Upper lobe of right lung (tissue), 1 donor: ENCODE measurements at regions not wholly inside any gene's neighbourhood (a gene's known extent, or its start where the extent isn't known, plus 50 kb on each side); places are given as distances from the start of the nearest gene placed in this dataset.
"Not testable (repeated sequence)": the region's sequence is repeated elsewhere in the genome, so short reads cannot be mapped to it uniquely, and the experiment has no call there.

Experiments used
- ATAC-seq: fragments of 200-7000 bp; cut with Tn5 transposase; one replicate; pipeline ENCODE4 v1.9.1; 2020; ENCODE audit warnings: mild to moderate bottlenecking, moderate library complexity
- DNase-seq: peaks from one replicate; pipeline ENCODE4 v3.0.0-alpha.2; 2020
- H3K27ac ChIP-seq: fragments of 200-600 bp; one replicate; pipeline ENCODE4 v1.8.0; 2022
- H3K27me3 ChIP-seq: fragments of 200-600 bp; one replicate; pipeline ENCODE4 v1.8.0; 2022; ENCODE audit warnings: mild to moderate bottlenecking
- H3K36me3 ChIP-seq: fragments of 200-600 bp; one replicate; pipeline ENCODE4 v1.8.0; 2022
- H3K4me1 ChIP-seq: fragments of 200-600 bp; one replicate; pipeline ENCODE4 v1.8.0; 2022
- H3K4me3 ChIP-seq: fragments of 200-600 bp; one replicate; pipeline ENCODE4 v1.8.0; 2022; ENCODE audit warnings: mild to moderate bottlenecking
- H3K9me3 ChIP-seq: fragments of 200-600 bp; one replicate; pipeline ENCODE4 v1.8.0; 2022
- intact Hi-C: fragments of 100-400 bp; cut with DNase I; formaldehyde crosslinking; loops from one replicate; pipeline ENCODE4 v1.11.0; 2022
- donor health status: DM: no; HTN: yes; CAD: no; lungs with severe emphysema.

GRCh38 chr1:804378-805115 lies 118.1 kb upstream of the OR4F16 start:
- ATAC-seq = peak; percentile 82
- DNase-seq, H3K4me3 ChIP-seq, H3K27ac ChIP-seq, H3K36me3 ChIP-seq, H3K4me1 ChIP-seq, intact Hi-C loops, H3K27me3 ChIP-seq, H3K9me3 ChIP-seq: not testable (repeated sequence)

- H3K27me3 ChIP-seq, H3K36me3 ChIP-seq, ATAC-seq, H3K4me3 ChIP-seq, H3K4me1 ChIP-seq, intact Hi-C loops, H3K27ac ChIP-seq, H3K9me3 ChIP-seq, DNase-seq: not testable (repeated sequence)
These were observed 118.4 kb upstream of the SAMD11 start for GRCh38 chr1:805310-805709.

- H3K4me1 ChIP-seq, intact Hi-C loops, H3K27ac ChIP-seq, DNase-seq, H3K36me3 ChIP-seq, H3K27me3 ChIP-seq, H3K9me3 ChIP-seq, ATAC-seq, H3K4me3 ChIP-seq: not testable (repeated sequence)
These were observed 116.7 kb upstream of the SAMD11 start for GRCh38 chr1:807066-807465.

GRCh38 chr1:807699-808390 lies 115.9 kb upstream of the SAMD11 start:
- DNase-seq, H3K9me3 ChIP-seq, H3K27me3 ChIP-seq, ATAC-seq, H3K4me1 ChIP-seq, H3K27ac ChIP-seq, H3K36me3 ChIP-seq, H3K4me3 ChIP-seq, intact Hi-C loops: not testable (repeated sequence)

- H3K4me1 ChIP-seq, H3K9me3 ChIP-seq, H3K27me3 ChIP-seq, H3K4me3 ChIP-seq, intact Hi-C loops, H3K36me3 ChIP-seq, H3K27ac ChIP-seq, DNase-seq, ATAC-seq: not testable (repeated sequence)
These were observed 112.8 kb upstream of the SAMD11 start for GRCh38 chr1:810949-811348.

- H3K27ac ChIP-seq, DNase-seq, ATAC-seq, H3K27me3 ChIP-seq, H3K36me3 ChIP-seq, H3K9me3 ChIP-seq, intact Hi-C loops, H3K4me3 ChIP-seq, H3K4me1 ChIP-seq: not testable (repeated sequence)
These were observed 111.1 kb upstream of the SAMD11 start for GRCh38 chr1:812535-813127.

- H3K27me3 ChIP-seq = not testable (repeated sequence)
These were observed 109.2 kb upstream of the SAMD11 start for GRCh38 chr1:814543-814942.

GRCh38 chr1:815147-815922 lies 108.4 kb upstream of the SAMD11 start:
- intact Hi-C loops, H3K4me1 ChIP-seq, H3K36me3 ChIP-seq, ATAC-seq, H3K9me3 ChIP-seq, H3K4me3 ChIP-seq, H3K27me3 ChIP-seq, DNase-seq, H3K27ac ChIP-seq: not testable (repeated sequence)

More at GRCh38 chr1:814543-814942, 109.2 kb upstream of the SAMD11 start:
- H3K36me3 ChIP-seq, DNase-seq, H3K9me3 ChIP-seq, H3K4me1 ChIP-seq, H3K27ac ChIP-seq, H3K4me3 ChIP-seq, intact Hi-C loops, ATAC-seq: not testable (repeated sequence)

GRCh38 chr1:817071-817599 lies 106.6 kb upstream of the SAMD11 start:
- peak overlapping the region; percentile 28 for H3K4me3 ChIP-seq
- DNase-seq, intact Hi-C loops, H3K27me3 ChIP-seq, H3K4me1 ChIP-seq, H3K9me3 ChIP-seq, H3K36me3 ChIP-seq: not testable (repeated sequence)
- peak overlapping the region; percentile 72 for H3K27ac ChIP-seq
- peak; percentile 90 for ATAC-seq

GRCh38 chr1:817658-818617 lies 105.8 kb upstream of the SAMD11 start:
- DNase-seq, intact Hi-C loops, H3K36me3 ChIP-seq, H3K4me1 ChIP-seq, H3K9me3 ChIP-seq, H3K4me3 ChIP-seq, H3K27me3 ChIP-seq: not testable (repeated sequence)
- ATAC-seq = peak; percentile 23
- peak overlapping the region; percentile 72 for H3K27ac ChIP-seq
